Hepatocyte (in vitro differentiated cells): ENCODE measurements at regions not wholly inside any gene's neighbourhood (a gene's known extent, or its start where the extent isn't known, plus 50 kb on each side); places are given as distances from the start of the nearest gene placed in this dataset.

Experiments used
- CTCF ChIP-seq: fragments of 200-600 bp; sonication (generic); IDR thresholded peaks from 2 replicates; pipeline ENCODE4 v1.5.1; 2016; ENCODE audit warnings: antibody characterized with exemption, mild to moderate bottlenecking; ENCODE audit not compliant: poor library complexity
- EZH2 ChIP-seq: fragments of 200-600 bp; sonication (generic); IDR thresholded peaks from 2 replicates; pipeline ENCODE4 v1.6.1; 2016; ENCODE audit warnings: antibody characterized with exemption, mild to moderate bottlenecking, borderline replicate concordance

GRCh38 chr3:14597266-14597665 is 54.3 kb upstream of the CCDC174 start:
- TF ChIP-seq CTCF (no peak), EZH2 (no peak)
